Memory B cell (primary cell): ENCODE measurements at regions not wholly inside any gene's neighbourhood (a gene's known extent, or its start where the extent isn't known, plus 50 kb on each side); places are given as distances from the start of the nearest gene placed in this dataset.
"Not testable (repeated sequence)": the region's sequence is repeated elsewhere in the genome, so short reads cannot be mapped to it uniquely, and the experiment has no call there.

Experiments
- ATAC-seq: fragments of 150-1000 bp; cut with Tn5 transposase; 2 replicates; pipeline ENCODE4 v1.10.0; 2021; ENCODE audit warnings: low read depth, mild to moderate bottlenecking, moderate library complexity
- DNase-seq, 2 donors: peaks; one replicate each; pipeline ENCODE4 v3.0.0; 2022; ENCODE audit warnings: low spot score in 2 of 2
- H3K27ac Mint-ChIP-seq: one replicate; pipeline ENCODE4 v1.8.0; 2022; ENCODE audit warnings: mild to moderate bottlenecking, moderate library complexity, mixed read lengths
- H3K27me3 Mint-ChIP-seq: one replicate; pipeline ENCODE4 v1.8.0; 2022; ENCODE audit warnings: mixed read lengths
- H3K36me3 Mint-ChIP-seq: one replicate; pipeline ENCODE4 v1.8.0; 2022; ENCODE audit warnings: mild to moderate bottlenecking, mixed read lengths
- H3K4me1 Mint-ChIP-seq: one replicate; pipeline ENCODE4 v1.8.0; 2022; ENCODE audit warnings: mixed read lengths
- H3K4me3 Mint-ChIP-seq: one replicate; pipeline ENCODE4 v1.8.0; 2022; ENCODE audit warnings: mild to moderate bottlenecking, moderate library complexity, mixed read lengths
- H3K9me3 Mint-ChIP-seq: one replicate; pipeline ENCODE4 v1.8.0; 2022; ENCODE audit warnings: mixed read lengths

DNA sequence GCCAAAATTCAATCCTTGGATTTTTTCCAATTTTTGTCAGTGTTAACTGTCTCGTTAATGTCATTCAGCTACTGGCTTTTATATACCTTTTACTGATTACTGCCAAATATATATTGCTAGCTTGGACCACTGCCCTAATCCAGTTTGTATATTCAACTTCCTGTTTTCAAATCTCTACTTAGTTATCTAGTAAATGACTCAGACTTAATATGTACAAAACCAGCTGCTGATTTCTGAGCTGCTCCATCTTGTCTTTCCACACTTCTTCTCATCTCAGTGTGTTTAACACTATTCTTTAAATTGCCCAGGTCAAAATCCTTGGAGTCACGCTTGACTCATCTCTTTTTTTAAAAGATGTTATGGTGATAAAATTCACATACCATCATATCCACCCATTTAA, 1196.7 kb downstream of the RAPGEF2 start:
- DNase-seq (no peak), ATAC-seq (no peak)
- Mint-ChIP-seq H3K4me3 (no peak overlapping the region), H3K27ac (no peak overlapping the region), H3K36me3 (no peaks in the 10 kb centered on the region), H3K9me3 (peaks cover 4% of the 10 kb centered on the region), H3K4me1 (no peaks in the 10 kb centered on the region), H3K27me3 (no peaks in the 10 kb centered on the region)

DNA sequence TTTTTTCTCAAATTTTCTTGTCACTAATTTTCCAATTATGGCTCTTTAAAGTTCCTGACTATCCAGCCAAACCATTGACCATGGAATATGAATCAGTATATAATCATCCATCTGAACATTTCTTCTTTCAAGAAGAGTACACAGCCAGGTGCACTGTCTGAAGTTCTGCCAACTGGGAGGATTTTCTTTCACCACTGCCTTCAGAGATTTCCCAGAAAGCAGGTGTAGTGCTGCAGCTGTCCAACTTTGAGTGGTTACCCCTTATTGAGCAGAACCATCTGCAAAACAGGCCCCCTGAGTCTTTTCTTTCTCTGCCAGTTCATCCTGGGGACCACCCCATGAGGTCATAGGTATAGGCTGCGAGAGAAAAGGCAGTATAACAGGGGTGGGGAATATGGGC, 1213.2 kb downstream of the RAPGEF2 start:
- H3K27ac Mint-ChIP-seq: no peak overlapping the region
- no peak for DNase-seq

DNA sequence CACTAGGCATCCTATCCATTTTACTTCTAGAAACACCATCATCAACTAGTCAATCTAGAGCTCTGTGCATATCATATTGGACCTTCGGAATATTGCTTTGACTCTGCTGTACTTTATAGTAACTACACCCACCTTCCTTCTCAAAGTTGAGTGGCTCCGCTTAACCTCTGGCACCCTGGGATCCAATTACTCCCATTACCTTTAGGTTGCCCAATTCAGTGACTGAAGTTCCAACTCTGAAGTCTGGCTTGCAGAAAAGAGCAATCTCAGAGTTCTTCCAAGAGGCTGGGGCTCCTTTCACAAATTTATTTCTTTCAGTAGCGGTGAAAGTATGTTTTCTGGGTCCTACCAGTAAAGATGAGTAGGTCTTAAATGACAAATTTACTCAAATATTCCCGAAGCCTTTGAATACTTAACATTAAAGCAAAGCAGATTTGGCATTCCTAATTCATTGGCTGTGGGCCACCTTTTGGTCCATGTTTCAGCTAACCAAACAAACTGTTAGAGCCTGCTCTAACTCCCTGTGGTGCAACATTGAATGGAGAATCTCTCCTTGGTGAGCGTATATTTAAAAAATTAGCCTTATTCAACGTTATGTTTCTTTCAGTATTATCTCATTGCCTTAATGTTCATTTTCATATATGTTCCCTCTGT, 1215.8 kb downstream of the RAPGEF2 start:
- Mint-ChIP-seq H3K4me3 (no peak overlapping the region), H3K27ac (no peak overlapping the region), H3K27me3 (no peaks in the 10 kb centered on the region), H3K36me3 (no peaks in the 10 kb centered on the region), H3K9me3 (no peaks in the 10 kb centered on the region), H3K4me1 (no peaks in the 10 kb centered on the region)
- DNase-seq (no peak), ATAC-seq (no peak)

More for the DNA sequence above, 1213.2 kb downstream of the RAPGEF2 start:
- Mint-ChIP-seq H3K9me3 (peaks cover 2% of the 10 kb centered on the region), H3K27me3 (no peaks in the 10 kb centered on the region), H3K4me3 (no peak overlapping the region), H3K4me1 (no peaks in the 10 kb centered on the region), H3K36me3 (no peaks in the 10 kb centered on the region)
- no peak for ATAC-seq

DNA sequence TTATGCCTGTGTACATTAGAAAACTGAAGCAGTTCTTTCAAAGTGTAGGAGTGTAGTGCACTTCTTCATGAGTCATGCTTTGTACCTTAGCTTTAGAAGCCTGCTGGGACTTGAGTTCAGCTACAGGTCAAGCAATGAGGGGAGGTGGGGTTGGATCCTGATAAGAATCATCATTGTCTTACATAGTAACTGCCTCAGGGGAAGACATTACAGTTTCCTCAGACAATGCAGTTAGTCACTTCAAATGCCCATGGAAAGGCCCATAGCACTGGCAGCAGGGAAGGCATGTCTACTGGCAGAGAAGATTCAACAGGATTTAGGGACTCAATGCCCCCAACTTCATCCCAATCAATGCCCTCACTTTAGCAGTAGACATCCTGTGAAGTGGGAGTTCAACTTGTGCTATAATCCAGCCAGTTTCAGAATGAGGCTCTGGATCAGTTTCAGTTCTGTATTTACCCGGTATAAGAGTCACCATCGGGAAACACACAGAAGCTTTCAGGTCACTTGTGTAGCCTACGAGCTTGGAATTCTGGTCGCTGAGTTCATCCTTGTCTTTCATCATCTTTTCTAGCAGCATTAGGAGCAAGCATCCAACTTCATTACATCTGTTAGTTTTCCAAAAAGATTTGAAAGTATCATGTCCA, 1216.5 kb downstream of the RAPGEF2 start:
- Mint-ChIP-seq H3K4me1 (no peaks in the 10 kb centered on the region), H3K4me3 (no peak overlapping the region), H3K27me3 (no peaks in the 10 kb centered on the region), H3K27ac (no peak overlapping the region), H3K9me3 (no peaks in the 10 kb centered on the region), H3K36me3 (no peaks in the 10 kb centered on the region)
- ATAC-seq: no peak
- no peak for DNase-seq

DNA sequence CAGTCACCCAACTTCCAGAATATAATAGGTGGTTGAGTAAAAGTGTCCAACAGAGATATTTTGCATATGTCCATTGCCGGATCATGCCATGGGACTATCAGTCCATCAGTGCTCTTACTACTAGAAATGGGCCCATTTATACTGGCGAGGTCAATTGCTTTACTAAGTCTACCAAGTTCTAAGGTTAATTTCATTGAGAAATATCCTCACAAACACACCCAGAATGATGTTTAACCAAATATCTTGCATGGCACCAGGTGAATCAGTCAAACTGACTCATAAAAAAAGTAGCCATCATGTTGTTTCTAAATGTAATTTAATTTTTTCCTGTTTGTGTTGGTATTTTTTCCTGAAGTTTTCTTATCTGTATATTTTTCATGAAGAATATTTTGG, 1217.0 kb downstream of the RAPGEF2 start:
- Mint-ChIP-seq H3K27me3 (no peaks in the 10 kb centered on the region), H3K27ac (no peak overlapping the region), H3K4me1 (no peaks in the 10 kb centered on the region), H3K9me3 (no peaks in the 10 kb centered on the region), H3K36me3 (no peaks in the 10 kb centered on the region), H3K4me3 (no peak overlapping the region)
- no peak for ATAC-seq
- no peak for DNase-seq

DNA sequence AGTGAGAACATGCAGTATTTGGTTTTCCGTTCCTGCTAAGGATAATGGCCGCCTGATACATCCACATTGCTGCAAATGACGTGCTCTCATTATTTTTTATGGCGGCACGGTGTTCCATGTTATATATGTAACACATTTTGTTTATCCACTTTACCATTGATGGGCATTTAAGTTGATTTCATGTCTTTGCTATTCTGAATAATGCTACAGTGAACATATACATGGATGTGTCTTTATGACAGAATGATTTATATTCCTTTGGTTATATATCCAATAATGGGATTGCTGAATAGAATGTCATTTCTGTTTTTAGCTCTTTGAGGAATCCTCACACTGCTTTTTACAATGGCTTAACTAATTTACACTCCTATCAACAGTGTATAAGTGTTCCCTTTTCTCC, 1223.2 kb downstream of the RAPGEF2 start:
- Mint-ChIP-seq H3K4me3 (no peak overlapping the region), H3K4me1 (no peaks in the 10 kb centered on the region), H3K9me3 (no peaks in the 10 kb centered on the region), H3K27me3 (no peaks in the 10 kb centered on the region), H3K27ac (no peak overlapping the region), H3K36me3 (no peaks in the 10 kb centered on the region)
- no peak for ATAC-seq
- no peak for DNase-seq

DNA sequence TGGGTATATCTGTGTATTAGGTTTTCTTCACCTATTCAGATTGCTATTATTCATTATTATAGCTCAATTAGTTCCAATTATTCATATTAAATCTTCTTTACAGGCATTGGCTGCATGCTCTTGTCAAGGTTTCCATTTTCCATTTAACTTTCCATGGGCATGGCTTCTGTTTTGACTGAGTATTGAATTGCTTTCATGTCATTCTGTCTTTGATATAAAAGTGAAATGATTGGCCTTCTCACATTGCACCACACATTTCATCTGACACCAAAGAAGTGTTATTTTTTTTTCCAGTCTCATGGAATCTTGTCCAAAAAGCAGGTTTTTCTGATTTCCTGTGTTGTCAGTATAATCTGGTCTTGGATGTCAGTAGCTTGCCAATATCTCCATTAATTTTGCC, 1244.3 kb downstream of the RAPGEF2 start:
- DNase-seq: no peak
- no peak overlapping the region for H3K27ac Mint-ChIP-seq
- H3K36me3 Mint-ChIP-seq: no peaks in the 10 kb centered on the region
- peaks cover 1% of the 10 kb centered on the region for H3K9me3 Mint-ChIP-seq
- H3K4me3 Mint-ChIP-seq: no peak overlapping the region
- no peaks in the 10 kb centered on the region for H3K27me3 Mint-ChIP-seq
- no peaks in the 10 kb centered on the region for H3K4me1 Mint-ChIP-seq
- ATAC-seq: no peak

DNA sequence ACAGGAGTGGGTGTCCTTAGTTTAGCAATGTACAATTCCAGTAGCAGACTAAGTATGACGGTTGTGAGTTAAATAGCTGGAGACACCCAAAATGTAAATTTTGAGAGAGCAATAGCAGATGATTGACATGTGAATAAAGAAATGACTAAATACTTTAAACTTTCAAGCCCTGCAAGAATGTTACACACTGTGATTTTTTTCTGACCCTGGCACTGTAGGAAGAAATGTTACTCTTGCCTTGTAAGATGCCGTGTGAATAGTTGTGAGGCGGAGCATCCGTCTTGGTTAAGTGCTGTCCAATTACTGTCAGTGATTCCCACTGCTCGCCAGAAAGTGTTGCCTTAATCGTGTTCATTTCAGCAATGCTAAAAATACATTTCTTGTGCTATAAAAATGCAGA, 1248.1 kb downstream of the RAPGEF2 start:
- DNase-seq: no peak
- Mint-ChIP-seq H3K36me3 (no peaks in the 10 kb centered on the region), H3K27me3 (no peaks in the 10 kb centered on the region), H3K27ac (no peak overlapping the region), H3K9me3 (peaks cover 2% of the 10 kb centered on the region), H3K4me1 (no peaks in the 10 kb centered on the region), H3K4me3 (no peak overlapping the region)
- ATAC-seq: no peak

DNA sequence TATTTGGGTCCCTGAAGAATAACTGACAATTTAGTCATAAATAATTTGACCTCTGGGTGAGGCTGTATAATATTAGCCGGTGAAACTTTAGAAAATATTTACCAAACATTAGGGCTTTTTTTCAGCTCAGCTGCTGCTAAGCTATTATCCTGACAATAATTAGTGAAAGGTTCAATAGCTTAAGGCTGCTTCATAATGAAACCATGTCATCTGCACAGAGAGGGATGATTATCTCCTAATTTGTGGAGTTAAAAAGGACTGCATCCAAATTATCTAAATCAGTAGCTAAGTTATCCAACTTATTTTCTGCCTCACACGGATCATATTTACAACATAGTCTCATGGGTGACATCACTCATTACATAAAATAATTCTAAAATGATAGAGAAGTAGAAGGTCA, 1249.8 kb downstream of the RAPGEF2 start:
- Mint-ChIP-seq H3K36me3 (no peaks in the 10 kb centered on the region), H3K27me3 (no peaks in the 10 kb centered on the region), H3K9me3 (peaks cover 2% of the 10 kb centered on the region), H3K27ac (no peak overlapping the region), H3K4me3 (no peak overlapping the region), H3K4me1 (no peaks in the 10 kb centered on the region)
- no peak for DNase-seq
- no peak for ATAC-seq

DNA sequence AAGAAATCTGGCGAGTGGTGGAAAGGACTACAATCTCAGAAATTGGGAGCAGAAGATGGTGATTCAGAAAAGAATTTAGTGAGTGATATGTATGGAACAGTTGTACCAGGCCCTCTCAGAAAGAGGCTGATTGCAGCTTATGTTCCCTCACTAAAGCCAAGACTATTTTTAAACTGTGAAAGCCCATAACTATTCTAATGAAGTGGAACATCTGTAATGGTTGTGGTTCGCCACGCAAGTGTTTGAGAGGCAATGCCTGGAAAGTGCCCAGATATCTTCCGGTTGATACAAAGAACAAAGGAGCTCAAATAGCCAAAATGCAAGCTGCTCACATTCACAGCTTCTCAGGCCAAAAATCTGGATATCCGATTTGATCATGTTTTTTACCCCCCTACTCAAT, 1250.7 kb downstream of the RAPGEF2 start:
- DNase-seq (no peak), ATAC-seq (no peak)
- Mint-ChIP-seq H3K4me1 (no peaks in the 10 kb centered on the region), H3K4me3 (no peak overlapping the region), H3K27me3 (no peaks in the 10 kb centered on the region), H3K27ac (no peak overlapping the region), H3K9me3 (peaks cover 2% of the 10 kb centered on the region), H3K36me3 (no peaks in the 10 kb centered on the region)

DNA sequence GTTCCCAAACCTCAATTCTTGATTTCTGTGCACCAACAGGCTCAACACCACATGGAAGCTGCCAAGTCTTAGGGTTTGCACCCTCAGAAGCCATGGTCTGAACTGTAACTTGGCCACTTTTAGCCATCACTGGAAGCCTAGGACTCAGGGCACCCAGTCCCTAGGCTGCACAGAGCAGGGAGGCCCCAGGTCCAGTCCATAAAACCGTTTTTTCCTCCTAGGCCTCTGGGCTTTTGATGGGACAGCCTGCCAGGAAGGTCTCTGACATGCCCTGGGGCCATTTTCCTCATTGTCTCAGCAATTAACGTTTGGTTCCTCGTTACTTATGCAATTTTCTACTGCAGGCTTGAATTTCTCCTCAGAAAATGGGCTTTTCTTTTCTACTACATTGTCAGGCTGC, 1259.6 kb downstream of the RAPGEF2 start:
- Mint-ChIP-seq H3K27me3 (no peaks in the 10 kb centered on the region), H3K4me1 (no peaks in the 10 kb centered on the region), H3K36me3 (no peaks in the 10 kb centered on the region), H3K4me3 (no peak overlapping the region), H3K9me3 (no peaks in the 10 kb centered on the region), H3K27ac (no peak overlapping the region)
- DNase-seq: no peak
- no peak for ATAC-seq

DNA sequence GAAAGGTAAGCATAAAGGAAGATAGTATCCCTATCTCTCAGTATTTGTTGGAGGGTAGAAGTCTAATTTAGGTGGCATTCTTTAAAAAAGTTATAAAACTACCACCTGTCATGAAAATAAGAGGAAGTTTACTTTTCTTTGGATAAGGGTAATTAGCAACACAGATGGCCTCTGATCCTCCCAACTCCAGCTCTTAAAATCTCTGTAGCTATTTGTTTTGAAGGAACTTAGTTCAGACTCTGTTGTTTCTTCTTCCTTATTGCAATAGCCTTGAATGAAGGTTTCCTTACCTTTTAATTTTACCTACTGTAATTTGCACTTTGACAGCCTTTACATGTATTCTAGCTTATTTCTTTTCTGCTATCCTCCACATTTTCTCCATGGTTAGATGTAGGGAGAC, 1261.3 kb downstream of the RAPGEF2 start:
- ATAC-seq (no peak), DNase-seq (no peak)
- Mint-ChIP-seq H3K27me3 (no peaks in the 10 kb centered on the region), H3K36me3 (no peaks in the 10 kb centered on the region), H3K4me1 (no peaks in the 10 kb centered on the region), H3K9me3 (peaks cover 2% of the 10 kb centered on the region), H3K27ac (no peak overlapping the region), H3K4me3 (no peak overlapping the region)

DNA sequence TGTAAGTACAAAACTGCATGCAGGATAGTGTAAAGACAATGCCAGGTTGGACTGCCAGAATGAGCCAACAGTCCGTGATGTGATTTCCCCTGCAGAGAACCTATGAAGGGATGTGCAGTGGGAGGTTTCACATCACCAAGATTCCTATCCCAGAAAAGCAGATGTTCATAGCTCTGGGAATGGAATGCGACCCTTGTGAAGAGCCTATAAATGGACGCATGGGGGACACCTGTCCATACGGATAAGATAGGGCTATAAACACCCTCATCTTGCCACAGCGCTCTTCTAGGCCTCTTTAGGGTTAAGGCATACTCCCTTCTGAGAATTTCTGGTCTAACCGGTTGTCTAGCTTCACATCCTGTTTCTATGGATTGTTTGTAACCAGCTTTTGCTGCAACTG, 1261.8 kb downstream of the RAPGEF2 start:
- H3K9me3 Mint-ChIP-seq, H3K4me3 Mint-ChIP-seq, ATAC-seq, H3K36me3 Mint-ChIP-seq, H3K27me3 Mint-ChIP-seq, H3K4me1 Mint-ChIP-seq, H3K27ac Mint-ChIP-seq, DNase-seq: not testable (repeated sequence)

DNA sequence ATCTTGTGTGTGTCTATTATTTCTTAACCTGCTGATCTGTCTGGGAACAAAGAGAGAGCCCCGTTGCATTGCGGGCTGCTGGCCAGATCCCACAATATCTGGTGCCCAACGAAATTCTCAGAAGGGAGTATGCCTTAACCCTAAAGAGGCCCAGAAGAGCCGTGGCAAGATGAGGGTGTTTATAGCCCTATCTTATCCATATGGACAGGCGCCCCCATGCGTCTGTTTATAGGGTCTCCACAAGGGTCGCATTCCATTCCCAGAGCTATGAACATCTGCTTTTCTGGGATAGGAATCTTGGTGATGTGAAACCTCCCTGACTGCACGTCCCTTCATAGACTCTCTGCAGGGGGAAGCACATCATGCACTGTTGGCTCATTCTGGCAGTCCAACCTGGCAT, 1262.5 kb downstream of the RAPGEF2 start:
- H3K36me3 Mint-ChIP-seq, H3K4me3 Mint-ChIP-seq, H3K4me1 Mint-ChIP-seq, H3K9me3 Mint-ChIP-seq, ATAC-seq, H3K27ac Mint-ChIP-seq, DNase-seq, H3K27me3 Mint-ChIP-seq: not testable (repeated sequence)

DNA sequence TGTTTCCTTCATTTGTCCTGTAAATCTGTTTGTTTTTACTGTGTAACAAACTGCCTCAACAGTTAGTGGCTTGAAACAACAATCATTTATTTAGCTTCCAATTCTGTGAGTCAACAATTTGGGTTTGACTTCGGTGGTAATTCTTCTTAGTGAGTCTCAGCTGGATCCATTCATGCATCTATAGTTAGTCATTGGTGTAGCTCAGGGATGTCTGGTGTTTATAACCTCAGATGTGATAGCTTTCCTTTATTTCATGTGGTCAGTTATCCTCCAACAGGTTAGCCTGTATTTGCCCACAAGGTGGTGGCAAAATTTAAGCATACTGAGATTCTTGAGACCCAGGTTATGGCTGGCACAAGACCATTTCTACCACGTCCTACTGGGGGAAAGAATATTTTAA, 1267.2 kb downstream of the RAPGEF2 start:
- Mint-ChIP-seq H3K4me3 (no peak overlapping the region), H3K4me1 (no peaks in the 10 kb centered on the region), H3K36me3 (no peaks in the 10 kb centered on the region), H3K9me3 (peaks cover 2% of the 10 kb centered on the region), H3K27me3 (no peaks in the 10 kb centered on the region), H3K27ac (no peak overlapping the region)
- DNase-seq (no peak), ATAC-seq (no peak)
